Activated CD4-positive, alpha-beta T cell treated with anti-CD3 and anti-CD28 coated beads, Interleukin-2, Interleukin-6, amounts not matched to agents 100 ng/mL and 50 ng/mL, durations not matched to agents 16 hours and 8 hours (primary cell): ENCODE measurements at regions not wholly inside any gene's neighbourhood (a gene's known extent, or its start where the extent isn't known, plus 50 kb on each side); places are given as distances from the start of the nearest gene placed in this dataset.
"Not testable (repeated sequence)": the region's sequence is repeated elsewhere in the genome, so short reads cannot be mapped to it uniquely, and the experiment has no call there.

Experiments used
- DNase-seq: peaks from one replicate; pipeline ENCODE4 v3.0.0-alpha.2; 2020

GRCh38 chr20:5492937-5493336 is 117.9 kb downstream of the GPCPD1 start:
- DNase-seq: no peak

- DNase-seq: no peak
Measured at GRCh38 chr20:5491455-5491854, 119.4 kb downstream of the GPCPD1 start.

- DNase-seq: no peak
Measured at GRCh38 chr20:5489601-5490000, 121.2 kb downstream of the GPCPD1 start.

- DNase-seq: no peak
Measured at GRCh38 chr20:5488823-5489222, 122.0 kb downstream of the GPCPD1 start.

DNA sequence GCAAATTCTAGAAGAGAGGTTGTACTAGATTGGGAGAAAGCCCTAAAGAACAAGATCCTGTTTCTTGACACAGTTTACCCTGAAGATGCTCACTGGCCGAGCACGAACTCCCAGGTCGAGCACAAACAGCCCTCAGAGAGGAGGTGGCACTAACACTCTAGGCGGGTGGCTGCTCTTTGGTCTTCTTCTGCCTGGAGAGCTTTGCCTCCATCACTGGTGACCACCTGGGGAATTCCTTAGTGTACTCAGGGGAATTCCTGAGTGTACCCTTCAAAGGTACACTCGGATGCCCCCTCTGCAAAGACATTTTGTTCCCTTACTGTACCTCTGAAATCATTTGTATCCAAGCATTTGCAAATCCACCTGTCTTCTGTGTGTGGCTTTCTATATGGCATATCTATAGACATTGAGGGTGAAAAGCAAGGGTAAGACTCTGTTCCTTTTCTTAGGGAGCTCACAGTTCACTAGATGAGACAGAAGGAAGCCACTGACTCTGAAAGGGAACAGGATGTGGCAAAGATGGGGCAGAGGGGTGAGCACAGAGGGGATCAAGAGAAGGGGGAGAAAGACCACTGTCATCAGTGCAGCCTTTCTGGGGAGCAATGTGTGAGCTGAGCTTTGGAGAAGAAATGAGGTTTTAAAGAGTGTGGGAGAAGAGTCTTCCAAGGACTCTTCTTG is 124.3 kb downstream of the GPCPD1 start:
- DNase-seq: no peak

- no peak for DNase-seq
Measured at GRCh38 chr20:5484926-5485325, 125.9 kb downstream of the GPCPD1 start.

GRCh38 chr20:5484346-5484745 is 126.5 kb downstream of the GPCPD1 start:
- DNase-seq: no peak

GRCh38 chr20:5482791-5483190 is 128.0 kb downstream of the GPCPD1 start:
- no peak for DNase-seq

- no peak for DNase-seq
Measured at GRCh38 chr20:5481872-5482271, 128.9 kb downstream of the GPCPD1 start.

GRCh38 chr20:5480824-5481600 is 129.8 kb downstream of the GPCPD1 start:
- no peak for DNase-seq

GRCh38 chr20:5474646-5475550 is 135.9 kb downstream of the GPCPD1 start:
- no peak for DNase-seq

DNA sequence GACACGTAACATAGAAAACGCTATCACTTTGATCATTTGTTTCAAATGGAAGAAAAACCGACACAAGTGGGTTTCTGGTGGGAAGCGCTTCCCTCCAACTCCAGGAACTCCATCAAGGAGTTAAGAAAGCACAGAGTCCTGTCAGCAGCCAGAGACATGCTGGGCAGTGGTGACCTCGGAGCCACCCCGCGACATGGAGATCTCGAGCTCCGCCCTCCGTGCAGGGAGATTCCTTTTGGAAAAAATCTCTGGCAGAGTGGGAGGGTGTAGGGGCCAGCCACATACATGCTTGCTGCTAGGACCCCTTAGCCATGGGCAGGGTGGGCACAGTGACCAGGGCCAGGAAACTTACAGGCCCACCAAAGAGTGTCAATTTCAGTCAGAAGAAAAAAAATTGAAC is 138.9 kb downstream of the GPCPD1 start:
- DNase-seq: not testable (repeated sequence)

DNA sequence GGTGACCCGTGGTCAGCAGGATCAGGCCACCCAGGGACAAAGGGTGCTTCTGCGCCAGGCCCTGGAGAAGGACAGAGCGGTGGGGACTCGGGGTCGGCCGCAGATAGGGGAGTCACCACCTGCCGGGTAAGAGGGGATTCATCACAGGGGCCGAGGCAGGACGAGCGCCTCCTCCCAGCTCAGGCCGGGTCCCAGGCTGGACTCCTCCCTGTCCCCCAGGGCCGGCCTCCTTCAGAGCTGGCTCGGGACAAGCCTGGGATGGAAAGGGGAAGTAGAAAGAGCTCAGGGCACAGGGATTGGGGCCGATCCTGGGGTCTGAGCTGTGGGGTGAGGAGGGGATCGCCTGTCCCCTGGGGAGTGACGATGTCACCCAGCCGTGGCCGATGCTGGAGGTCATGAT is 139.4 kb downstream of the GPCPD1 start:
- DNase-seq: no peak

GRCh38 chr20:5470943-5471342 is 139.9 kb downstream of the GPCPD1 start:
- DNase-seq: no peak

DNA sequence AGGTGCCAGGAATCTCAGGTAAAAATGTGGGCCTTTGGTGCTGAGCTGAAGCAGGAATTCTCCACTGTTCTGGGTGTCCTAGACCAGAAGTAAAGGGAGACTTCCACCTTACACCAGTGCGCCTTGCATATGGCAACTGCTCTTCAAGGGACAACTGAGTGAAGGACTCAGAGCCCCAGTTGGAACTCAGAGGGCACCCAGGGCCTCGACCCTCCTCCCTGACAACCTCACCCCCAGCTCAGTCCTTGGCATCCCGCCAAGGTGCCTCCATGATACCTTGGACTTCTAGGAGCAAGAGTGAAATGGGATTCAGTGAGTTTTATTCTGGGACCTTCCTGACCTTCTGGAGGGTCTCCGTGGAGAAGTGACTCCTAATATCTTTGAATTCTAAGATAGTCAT is 140.3 kb downstream of the GPCPD1 start:
- DNase-seq: no peak

DNA sequence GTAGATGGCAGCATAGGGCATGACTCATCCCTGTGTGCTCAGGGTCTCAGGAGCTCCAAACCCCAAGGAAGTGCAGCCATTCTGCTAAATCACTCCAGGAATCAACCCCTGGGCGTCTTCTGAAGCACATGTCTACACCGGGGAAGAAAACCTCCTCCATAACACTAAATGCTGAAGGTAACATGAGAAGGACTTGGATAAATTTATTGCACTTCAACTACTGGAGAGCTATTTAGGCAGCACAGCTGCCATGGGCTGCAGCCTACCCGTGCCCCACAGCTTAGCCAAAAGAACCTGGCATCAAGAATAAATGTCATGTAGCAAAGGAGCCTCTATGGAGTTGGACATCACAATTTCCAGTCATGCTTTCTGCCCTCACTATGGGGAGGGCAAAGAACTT is 141.7 kb downstream of the GPCPD1 start:
- DNase-seq: no peak

- no peak for DNase-seq
Measured at GRCh38 chr20:5467086-5467485, 143.7 kb downstream of the GPCPD1 start.

DNA sequence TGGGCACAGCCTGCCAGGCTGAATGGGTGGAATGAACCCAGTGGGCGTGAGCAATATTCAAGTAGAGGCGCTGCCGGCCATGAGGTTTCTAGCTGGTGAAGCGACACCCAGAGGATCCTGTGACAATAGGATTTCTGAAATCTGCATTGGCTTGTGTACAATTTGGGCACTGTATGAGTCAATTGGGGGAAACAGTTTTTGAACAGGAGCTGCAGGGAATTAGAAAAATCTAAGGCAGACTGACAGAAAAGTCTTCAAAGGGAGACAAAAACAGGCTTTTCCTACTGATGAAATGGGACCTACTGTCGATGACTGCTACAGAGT is 145.2 kb downstream of the GPCPD1 start:
- DNase-seq: no peak

- no peak for DNase-seq
Measured at GRCh38 chr20:5464901-5465603, 145.8 kb downstream of the GPCPD1 start.

GRCh38 chr20:5463007-5463686 is 146.4 kb upstream of the PROKR2 start:
- no peak for DNase-seq

- DNase-seq: not testable (repeated sequence)
Measured at GRCh38 chr20:5453745-5454144, 137.0 kb upstream of the PROKR2 start.

DNA sequence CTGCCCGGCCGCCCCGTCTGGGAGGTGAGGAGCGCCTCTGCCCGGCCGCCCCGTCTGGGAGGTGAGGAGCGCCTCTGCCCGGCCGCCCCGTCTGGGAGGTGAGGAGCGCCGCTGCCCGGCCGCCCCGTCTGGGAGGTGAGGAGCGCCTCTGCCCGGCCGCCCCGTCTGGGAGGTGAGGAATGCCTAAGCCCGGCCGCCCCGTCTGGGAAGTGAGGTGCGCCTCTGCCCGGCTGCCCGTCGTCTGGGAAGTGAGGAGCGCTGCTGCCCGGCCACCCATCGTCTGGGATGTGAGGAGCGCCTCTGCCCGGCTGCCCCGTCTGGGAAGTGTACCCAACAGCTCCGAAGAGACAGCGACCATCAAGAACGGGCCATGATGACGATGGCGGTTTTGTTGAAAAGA is 136.6 kb upstream of the PROKR2 start:
- DNase-seq: not testable (repeated sequence)
